ENCODE measurements at regions not wholly inside any gene's neighbourhood (a gene's known extent, or its start where the extent isn't known, plus 50 kb on each side); places are given as distances from the start of the nearest gene placed in this dataset.

GRCh38 chr3:86175593-86176444 lies 815.1 kb downstream of the VGLL3 start:
- TF ChIP-seq, protein P1, sequence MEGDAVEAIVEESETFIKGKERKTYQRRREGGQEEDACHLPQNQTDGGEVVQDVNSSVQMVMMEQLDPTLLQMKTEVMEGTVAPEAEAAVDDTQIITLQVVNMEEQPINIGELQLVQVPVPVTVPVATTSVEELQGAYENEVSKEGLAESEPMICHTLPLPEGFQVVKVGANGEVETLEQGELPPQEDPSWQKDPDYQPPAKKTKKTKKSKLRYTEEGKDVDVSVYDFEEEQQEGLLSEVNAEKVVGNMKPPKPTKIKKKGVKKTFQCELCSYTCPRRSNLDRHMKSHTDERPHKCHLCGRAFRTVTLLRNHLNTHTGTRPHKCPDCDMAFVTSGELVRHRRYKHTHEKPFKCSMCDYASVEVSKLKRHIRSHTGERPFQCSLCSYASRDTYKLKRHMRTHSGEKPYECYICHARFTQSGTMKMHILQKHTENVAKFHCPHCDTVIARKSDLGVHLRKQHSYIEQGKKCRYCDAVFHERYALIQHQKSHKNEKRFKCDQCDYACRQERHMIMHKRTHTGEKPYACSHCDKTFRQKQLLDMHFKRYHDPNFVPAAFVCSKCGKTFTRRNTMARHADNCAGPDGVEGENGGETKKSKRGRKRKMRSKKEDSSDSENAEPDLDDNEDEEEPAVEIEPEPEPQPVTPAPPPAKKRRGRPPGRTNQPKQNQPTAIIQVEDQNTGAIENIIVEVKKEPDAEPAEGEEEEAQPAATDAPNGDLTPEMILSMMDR (IDR thresholded peaks at IDR 0.05), result no peak
- TF ChIP-seq POLR2A (IDR thresholded peaks at IDR 0.05), result no peak

Measured in thyroid gland (tissue), 4 donors.